ENCODE measurements at regions not wholly inside any gene's neighbourhood (a gene's known extent, or its start where the extent isn't known, plus 50 kb on each side); places are given as distances from the start of the nearest gene placed in this dataset.

DNA sequence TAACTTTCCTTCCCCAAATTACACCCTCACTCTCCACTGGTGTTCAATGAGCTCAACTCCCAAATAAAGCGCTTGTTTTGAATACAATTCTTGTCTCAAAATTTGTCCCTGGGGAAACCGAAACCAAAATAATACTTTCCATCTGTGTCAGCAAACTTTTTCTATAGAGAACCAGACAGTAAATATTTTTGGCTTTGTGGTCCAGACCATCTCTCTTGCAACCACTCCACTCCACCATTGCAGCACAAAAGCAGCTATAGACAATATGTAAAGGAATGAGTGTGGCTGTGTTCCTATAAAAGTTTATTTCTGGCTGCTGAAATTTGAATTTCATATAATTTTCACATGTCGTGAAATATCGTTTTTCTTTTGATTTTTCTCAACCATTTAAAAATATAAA lies 84.6 kb upstream of the ERCC4 start:
- no peak for TF ChIP-seq POLR2A (IDR thresholded peaks at IDR 0.05; ENCODE audit: low read length)
- no peak for TF ChIP-seq GATA1 (IDR thresholded peaks at IDR 0.05; ENCODE audit: low read depth, low read length)

All from erythroblast (primary cell).